EH (cell line): ENCODE measurements at regions not wholly inside any gene's neighbourhood (a gene's known extent, or its start where the extent isn't known, plus 50 kb on each side); places are given as distances from the start of the nearest gene placed in this dataset.
"Not testable (repeated sequence)": the region's sequence is repeated elsewhere in the genome, so short reads cannot be mapped to it uniquely, and the experiment has no call there.

Experiments
- DNase-seq: peaks from one replicate; pipeline ENCODE4 v3.0.0-alpha.2; 2015; ENCODE audit warnings: low read depth

DNA sequence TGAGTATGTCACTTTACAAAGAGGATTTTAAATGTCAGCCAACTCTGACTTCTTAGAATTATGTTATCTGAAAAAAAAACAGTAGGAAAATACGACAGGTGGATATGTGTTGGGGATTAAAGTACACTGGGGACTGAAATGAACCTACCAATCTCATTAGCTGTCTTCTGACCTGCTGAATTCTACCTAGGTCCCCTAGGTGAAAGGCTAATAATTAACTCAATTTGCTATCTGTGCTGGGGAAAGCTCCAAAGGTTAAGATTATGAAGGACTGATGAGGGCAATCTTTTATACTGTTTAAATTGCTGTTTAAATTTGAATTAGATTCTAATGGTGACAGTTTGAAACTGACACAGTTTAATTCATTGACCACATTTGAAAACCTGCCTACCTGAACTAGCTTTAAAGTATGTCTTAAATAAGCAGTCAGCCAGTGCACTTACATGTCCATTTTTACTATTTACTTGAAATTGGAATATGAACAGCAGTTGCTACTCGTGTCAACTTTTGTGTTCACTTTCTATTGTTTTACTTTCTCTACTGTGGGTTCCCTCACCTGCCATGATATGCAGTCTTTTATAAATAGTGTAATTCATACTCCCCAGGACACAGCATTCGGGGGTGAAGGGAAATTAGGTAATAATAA is 977.3 kb downstream of the C4orf33 start:
- no peak for DNase-seq

DNA sequence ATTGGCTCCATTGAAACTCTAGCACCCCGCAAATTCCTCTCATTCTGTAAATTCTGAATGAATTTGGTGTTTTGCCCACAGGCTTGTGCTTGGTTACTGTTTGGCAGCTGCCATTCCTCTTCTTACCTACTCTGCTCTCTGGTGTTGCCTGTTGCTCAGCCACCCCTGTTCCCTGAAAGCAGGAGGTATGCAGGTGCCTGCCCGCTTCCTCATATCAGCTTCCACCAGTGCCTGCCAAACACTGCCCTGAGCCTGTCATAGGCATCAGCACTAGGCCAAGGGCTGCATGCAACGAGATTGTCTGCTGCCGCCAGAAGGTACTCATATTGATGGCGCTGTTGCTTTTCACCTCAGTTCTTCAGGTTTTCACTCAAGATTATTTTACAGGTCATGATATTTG is 978.1 kb downstream of the C4orf33 start:
- no peak for DNase-seq

DNA sequence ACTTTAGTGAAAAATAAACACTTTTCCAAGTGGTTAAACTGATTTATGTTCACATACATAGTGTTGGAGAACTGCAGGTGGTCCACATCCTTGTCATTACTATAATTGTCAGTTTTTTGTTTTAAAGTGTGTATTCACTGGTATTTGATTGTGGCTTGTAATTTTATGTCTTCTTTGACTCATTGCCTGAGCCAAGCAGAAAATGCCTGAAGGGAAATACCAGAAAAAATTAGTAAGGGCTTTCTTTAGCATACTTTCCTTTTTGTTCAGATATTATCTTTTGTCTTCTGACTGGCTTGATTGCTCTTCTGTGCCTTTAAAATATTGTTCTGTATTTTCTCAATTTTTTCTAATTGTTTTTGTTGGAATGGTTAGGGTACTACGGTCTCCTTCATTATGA is 981.3 kb downstream of the C4orf33 start:
- DNase-seq = peak; percentile 13

DNA sequence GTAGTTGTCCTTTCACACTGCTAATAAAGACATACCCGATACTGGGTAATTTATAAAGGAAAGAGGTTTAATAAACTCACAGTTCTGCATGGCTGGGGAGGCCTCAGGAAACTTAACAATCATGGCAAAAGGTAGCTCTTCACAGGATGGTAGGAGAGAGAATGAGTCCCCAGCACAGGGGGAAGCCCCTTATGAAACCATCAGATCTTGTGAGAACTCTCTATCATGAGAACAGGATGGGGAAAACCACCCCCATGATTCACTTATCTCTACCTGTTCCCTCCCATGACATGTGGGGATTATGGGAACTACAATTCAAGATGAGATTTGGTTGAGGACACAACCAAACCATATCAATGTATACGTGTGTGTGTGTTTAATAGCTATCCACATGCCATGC is 983.1 kb downstream of the C4orf33 start:
- not testable (repeated sequence) for DNase-seq

DNA sequence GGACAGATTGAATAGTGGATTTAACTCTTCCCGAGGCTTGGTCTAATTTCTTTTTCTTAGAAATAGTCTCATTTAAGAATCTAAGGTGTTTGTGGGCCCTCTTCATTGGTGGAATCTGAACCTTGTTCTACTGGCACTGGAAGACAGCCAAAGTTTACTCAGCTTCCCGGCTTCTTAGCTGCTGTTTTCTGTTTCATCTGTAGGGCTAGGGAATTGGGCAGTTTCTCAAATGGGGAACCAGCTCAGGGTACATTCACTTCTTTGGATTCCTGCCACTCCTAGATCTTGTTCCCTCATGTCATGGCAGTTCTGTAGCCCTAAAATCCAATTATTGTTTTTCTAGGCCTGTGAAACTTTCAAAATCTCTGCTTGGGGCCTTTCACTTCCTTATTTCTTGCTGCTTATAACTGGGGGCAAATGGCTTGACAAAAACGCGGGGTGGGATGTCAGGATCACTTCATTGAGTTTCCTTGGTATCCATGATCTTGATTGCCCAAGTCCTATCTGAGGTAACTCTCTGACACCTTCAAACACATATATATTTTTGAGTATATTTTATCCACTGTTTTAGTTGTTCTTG is 985.0 kb downstream of the C4orf33 start:
- no peak for DNase-seq

DNA sequence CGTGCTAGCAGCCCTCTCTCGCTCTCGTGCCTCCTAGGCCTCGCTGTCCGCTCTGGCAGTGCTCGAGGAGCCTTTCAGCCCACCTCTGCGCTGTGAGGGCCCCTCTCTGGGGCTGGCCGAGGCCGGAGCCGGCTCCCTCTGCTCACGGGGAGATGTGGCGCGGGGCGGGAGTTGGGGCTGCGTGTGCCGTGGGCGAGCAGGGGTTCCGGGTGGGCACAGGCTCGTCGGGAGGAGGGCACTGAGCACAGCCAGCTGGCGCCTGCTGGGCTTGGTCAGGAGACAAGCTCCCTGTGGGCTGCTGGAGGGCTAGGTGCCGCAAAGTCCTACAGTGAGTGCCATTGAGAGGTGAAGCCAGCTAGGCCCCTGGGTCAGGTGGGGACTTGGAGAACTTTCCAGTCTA is 994.5 kb downstream of the C4orf33 start:
- DNase-seq = no peak

DNA sequence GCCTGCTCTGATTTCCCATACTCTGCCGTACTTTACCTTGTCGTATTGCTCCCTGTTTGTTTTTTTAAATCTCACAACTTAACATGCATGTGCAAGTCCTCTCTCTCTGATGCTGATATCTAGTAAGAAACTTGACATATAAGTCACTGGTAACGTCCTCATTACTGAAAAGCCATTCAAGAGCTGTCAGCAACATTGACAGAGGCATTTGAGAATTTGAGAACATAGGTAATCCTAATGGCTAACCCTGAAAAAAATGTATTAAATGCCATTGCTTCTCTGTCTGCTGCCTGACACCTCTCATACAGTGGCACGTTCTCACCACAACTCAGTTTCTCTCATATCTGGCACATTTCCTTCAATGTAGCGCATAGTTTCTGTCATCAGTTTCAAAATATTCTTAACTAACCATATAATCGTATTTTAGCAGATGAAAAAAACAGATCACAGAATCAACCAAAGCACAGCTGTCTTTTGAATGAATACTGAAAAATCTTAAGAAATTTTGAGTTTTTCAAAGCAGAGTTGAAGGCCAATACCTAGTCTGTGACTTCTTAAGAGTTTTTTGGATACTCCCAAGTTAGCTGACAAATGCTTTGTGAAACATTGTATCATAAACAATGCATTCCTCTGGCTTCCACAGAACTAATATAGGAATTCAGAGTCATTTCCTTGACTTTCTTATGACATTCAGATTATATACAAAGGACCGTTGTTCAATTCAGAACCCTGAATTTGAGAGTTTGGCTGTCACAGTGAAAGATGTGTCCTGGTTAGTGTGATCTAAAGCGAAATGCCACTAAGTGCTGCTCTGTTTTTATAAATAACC is 996.4 kb downstream of the C4orf33 start:
- no peak for DNase-seq

DNA sequence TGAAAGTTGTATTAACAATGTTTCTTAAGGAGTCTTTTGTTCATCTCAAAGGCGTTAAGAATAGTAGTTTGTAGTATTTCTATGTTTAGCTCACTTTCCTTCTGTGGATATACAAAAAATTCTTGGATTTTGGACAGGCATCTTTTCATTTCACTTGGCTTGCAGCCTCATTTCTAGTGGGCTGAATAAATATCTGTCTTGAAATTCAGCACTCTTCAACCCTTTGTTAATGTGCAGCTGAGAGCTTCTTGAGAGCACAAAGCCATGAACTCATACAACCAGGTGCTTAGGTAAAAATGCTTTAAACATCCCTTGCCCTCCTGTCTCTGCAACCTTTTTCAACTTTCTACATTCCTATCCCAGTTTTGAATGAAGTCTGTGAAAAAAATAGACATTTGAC is 1003.2 kb downstream of the C4orf33 start:
- DNase-seq = no peak

DNA sequence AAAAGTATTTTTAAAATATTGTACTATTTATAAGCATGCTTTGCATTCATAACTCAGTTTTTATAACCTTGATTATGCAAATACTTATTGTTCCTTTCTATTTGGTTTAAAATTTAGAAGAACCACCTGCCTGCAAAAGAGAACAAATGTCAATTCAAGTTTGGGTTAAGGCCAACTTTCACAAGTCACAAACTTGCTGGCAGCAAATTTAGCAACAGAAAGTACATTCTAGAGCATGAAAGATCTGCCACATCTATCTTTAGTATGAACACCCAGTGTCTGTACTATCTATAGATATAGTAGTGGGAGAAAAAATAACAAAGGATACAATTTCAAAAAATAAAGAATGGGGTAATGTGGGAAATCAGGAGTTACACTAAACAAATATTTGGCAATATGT is 1014.2 kb downstream of the C4orf33 start:
- DNase-seq = no peak

DNA sequence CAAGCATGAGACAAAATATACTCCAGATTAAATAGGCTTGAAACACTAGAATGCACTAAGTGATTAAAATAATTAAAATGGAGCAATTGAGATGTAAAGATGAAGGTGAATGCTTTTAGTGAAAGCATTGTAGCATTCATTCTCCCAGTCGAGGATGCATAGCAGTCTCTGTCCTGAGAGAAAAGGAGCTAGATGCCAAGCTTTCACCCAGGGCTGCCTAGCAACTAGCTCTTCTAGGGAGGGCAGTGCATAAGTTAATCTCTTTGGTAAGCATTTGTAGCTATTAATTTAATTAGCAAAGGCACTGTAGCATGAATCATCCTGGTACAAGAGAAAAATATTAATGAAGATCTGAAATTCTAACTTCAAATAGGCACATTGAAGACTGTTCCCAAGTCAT is 1014.8 kb downstream of the C4orf33 start:
- no peak for DNase-seq

DNA sequence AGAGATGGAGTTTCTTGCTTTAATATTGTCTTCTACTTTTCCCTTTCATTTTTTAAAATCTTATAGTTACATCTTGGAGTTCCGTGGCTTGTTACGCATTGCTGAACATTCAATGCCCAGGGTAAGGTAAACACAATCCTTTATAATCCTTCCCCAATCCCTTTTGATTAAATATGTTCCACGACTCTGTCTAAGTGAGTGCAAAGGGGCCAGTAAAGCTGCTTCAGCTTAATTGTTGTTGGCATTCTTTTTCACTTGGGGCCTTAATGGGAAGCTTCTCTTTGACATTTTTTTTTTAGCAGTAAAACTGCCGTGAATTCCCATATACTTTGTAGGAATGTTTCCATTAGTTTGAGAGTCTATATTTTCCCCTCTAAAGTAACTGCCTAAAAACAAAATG is 1028.1 kb downstream of the C4orf33 start:
- DNase-seq = no peak

DNA sequence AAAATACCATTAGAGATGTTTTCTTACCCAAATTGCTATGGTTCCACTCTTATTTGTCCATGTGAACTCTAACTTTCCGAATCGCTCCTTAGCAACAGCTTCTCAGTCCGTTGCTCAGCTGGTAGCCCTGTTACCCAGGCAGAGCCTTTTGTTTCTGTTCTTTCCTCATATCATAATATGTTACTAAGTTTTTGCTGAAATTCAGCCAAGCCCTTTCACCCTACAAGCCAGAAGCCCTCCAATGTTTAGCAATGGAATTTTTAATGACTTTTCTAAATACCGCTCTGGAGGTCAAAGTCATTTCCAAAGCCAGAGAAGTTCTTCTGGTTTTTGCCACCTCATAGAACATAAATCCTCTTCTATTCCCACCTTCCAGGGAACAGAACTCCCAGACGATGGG is 1029.5 kb downstream of the C4orf33 start:
- DNase-seq = no peak

DNA sequence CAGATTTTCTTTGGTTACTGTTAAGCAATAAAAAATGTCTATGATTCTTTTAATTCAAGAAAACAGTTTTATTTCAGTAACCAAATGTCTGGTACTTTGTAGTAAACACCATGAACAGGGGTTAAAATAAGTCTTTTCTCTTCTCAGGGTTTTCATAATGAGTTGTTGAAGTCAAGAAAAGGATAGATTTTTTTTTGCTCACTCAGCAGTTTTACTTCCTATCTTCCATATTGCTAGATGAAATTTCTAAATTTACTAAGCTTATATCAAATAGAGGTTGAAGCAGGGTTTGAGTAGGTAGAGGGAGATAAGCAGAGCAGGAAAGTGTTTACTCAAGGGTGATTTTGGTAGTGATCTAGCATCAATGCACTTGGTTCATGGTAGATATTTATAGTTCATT is 1031.3 kb downstream of the C4orf33 start:
- no peak for DNase-seq

DNA sequence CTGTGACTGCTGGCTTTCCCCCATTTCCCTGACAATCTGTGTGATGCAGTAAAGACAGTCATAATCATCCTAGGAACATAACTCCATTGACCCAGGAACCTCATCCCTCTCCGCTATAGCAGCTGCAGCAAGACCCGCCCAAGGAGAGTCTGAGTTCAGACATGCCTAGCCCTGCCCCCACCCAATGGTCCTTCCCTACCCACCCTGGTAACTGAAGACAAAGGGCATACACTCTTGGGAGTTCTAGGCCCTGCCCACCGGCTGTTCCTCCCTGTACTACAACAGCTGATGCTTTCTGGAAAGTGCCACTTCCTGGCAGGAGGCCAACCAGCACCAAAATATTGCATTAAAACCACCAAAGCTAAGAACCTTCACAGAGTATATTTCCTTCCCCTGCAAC is 1035.6 kb downstream of the C4orf33 start:
- no peak for DNase-seq

DNA sequence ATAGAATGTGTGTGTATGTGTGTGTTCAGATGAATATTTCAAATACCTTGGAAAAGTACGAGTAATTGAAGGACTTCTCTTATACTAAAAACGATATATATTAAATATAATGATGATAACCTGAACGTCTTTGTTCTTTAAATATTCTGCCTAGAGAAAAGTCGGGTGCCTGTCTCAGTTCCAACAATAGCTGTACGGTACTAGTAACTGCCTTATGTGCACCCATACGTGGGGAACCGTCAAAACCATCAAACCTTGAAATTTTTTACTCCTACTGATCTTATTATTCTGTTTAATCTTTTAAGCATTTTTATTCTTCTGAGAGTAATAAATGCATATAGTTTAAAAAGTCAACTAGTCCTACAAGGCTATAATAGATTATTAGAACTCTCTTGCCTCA is 1045.7 kb downstream of the C4orf33 start:
- DNase-seq = no peak

DNA sequence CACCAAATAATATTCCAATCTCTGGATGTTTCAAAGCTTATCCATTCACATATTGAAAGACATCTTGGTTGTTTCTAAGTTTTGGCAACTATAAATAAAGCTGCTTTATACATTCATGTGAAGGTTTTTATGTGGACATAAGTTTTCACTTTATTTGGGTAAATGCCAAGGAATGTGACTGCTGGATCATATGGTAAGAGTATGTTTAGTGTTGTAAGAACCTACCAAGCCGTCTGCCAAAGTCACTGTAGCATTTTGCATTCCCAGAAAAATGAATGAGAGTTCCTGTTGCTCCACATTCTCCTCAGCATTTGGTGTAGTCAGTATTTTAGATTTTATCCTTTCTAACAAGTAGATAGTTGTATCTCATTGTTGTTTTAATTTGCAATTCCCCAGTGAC is 1047.7 kb downstream of the C4orf33 start:
- no peak for DNase-seq

DNA sequence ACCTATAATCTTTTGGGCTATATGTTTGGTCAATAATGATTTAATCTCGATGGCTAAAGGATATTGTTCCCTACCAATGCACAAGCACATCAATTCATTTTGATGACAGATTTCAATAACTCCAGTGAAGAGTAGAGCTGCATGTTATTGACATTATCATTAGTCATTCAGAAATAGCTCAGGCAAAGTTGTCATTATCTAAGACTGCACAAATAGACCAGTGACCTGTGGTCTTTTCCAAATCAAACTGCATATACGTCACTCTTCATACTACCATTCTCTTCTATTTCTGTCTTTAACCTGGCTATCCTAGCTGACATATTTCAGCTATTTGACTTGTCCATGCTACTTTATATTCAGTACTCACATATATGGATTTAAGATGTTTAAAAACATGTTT is 1050.8 kb downstream of the C4orf33 start:
- no peak for DNase-seq

DNA sequence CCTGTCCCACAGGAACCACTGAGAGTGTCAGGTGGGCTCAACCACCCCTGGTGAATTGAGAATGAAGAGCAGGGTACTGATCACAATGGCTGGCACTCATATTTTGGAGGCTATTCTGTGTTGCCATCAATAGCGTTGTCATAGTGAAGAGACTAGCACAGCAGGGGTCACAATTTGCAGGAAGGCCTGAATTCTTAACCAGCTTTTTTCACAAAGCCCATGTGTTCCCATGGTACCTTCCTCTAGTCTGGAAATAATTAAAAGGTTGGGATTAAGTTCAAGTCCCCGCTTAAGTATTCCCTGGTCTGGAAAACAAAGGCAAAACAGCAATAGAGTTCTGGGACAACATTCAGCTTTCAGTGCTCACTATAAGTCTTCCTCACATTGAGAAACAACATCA is 1051.7 kb downstream of the C4orf33 start:
- DNase-seq = no peak

DNA sequence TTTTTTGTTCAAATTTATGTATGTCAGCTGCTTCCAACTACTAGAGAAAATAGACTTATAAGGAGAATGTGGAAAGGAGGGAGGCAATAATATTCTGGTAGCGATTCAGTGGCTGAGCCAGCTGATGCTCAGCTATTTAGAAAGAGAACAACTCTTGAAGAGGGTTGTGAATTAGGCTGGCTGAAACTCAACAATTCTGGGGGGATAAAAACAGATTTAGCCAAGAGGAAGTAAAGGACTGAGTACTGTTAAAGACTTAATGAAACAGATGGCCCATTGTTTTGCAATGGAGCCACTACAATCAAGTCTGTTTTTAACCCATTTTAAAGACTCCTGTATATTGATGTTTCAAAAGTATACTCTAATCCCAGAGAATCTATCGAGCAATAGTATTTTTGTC is 1058.9 kb downstream of the C4orf33 start:
- no peak for DNase-seq

DNA sequence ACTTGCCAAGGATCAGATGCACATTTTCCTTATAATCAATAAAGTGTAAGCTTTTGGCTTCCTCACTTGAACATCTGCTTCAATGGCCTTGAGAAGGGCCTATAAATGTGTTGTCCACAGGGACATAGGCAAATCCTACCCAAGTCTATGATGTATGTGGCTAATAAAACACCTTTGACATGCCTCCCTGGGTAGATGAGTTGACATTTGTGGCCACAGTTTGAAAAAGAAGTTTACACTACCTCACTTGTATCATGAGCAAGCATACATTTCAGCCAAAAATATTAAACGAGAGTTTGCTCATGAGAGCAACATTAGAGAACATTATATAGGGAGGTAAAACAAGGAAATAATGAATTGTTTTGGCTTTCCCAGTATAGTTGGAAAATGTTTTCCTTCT is 1067.7 kb downstream of the C4orf33 start:
- no peak for DNase-seq

DNA sequence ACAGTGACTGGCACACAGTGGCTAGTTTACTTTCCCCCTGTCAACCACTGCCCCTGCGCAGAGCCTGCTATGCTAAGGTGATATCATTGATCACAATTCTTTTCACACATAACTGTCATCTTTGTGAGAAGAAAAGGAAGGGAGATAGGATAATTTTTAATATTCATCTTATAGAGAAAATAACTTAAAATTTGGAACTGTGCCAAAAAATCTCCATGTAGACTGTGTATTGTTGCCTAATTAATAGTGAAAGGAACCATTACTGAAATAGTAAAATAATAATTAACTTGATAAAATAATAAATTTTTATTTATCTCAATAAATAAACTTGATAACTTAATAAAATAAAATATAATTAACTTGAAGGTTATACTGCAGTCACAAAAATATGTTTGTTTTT is 1069.4 kb downstream of the C4orf33 start:
- no peak for DNase-seq

DNA sequence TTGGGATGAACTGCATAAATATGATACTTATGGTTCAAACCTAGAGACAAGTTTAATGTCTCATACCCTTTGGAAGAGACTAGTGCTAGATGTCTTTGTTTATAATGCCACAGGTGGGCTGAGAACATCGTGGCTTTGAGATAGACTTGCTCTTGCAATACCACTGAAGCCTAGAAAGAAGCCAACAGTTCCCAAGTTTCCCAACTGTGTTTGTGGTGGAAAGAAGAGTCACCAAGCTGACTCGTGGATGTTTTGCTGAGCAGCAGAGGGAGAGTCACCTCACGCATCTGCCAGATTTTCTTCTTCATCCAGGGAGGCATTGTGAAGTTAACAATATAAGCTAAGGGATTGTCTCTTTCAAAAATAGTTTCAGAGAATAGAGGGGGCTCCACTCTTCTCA is 1076.2 kb downstream of the C4orf33 start:
- DNase-seq = no peak

DNA sequence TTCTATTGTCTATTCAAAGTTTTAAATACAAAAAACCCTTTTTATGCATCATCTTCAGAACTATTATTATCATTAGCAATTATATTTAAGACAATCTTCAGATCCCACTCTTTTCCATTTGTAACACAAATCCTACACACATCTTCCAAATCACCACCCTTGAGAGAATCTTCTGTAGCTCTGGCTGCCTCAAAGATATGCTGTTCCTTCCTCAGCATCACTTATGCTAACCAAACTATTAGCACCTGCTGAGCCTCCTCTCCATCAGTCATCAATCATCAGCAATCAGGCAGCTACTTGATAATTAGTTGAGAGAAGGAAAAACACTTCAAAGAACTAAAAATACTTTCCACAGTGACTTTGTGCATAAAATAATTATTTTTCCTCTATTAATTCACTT is 1082.2 kb downstream of the C4orf33 start:
- DNase-seq = no peak

DNA sequence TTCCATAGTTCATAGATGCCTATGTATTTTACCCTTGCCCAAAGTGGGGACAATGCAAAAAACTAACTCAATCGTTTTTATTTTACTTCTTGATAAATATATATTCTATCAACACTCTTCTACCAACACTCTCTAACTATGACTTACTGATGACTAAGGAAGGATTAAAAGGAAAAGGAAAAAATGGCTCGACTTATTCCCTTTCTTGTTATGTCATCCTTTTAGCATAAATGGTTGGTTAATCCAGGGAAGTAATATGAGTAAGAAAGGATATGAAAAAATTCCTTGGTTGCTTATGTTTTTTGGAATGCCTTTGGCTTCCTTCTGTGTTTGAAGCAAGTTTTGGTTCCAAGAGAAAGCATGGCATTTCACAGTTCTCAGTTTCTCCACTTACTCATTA is 1087.1 kb downstream of the C4orf33 start:
- no peak for DNase-seq
